ENCODE measurements at regions not wholly inside any gene's neighbourhood (a gene's known extent, or its start where the extent isn't known, plus 50 kb on each side); places are given as distances from the start of the nearest gene placed in this dataset.

DNA sequence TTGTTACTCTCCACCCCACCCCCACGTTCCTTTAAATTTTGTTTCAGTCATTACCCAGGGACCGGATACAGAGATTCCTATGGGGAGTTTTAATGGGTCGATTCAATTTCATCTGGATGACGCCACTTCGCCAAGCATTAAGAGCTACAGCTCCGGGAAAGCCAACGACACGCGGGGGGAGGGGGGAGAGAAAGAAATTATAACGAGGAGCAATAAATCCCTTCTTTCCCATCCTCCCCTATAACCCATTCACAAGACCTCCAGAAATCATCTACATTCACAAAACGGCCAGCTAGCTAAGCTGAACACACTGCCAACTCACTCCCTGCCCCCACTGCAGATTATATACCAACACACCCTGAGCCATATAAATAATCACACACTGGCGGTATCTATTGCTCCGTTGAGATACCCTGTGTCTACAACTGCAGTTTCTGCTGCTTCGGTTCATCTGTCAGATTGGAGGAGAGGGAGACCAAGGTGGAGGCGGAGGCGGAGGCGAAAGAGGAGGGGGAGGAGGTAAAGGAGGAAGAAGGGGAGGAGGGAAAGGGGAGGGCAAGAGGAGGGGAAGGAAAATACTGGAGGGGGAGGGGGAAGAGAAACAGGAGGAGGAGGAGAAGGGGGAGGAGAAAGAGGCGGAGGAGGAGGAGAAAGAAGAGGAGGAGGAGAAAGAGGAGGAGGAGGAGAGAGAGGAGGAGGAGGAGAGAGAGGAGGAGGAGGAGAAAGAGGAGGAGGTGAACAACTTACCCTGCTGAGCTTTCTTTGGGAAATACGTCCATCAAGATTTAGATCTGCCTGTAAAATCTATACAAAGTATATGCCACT is 113.9 kb upstream of the VAMP7 start:
- DNase-seq (ENCODE audit: low spot score), result no peak
- TF ChIP-seq, protein P1, sequence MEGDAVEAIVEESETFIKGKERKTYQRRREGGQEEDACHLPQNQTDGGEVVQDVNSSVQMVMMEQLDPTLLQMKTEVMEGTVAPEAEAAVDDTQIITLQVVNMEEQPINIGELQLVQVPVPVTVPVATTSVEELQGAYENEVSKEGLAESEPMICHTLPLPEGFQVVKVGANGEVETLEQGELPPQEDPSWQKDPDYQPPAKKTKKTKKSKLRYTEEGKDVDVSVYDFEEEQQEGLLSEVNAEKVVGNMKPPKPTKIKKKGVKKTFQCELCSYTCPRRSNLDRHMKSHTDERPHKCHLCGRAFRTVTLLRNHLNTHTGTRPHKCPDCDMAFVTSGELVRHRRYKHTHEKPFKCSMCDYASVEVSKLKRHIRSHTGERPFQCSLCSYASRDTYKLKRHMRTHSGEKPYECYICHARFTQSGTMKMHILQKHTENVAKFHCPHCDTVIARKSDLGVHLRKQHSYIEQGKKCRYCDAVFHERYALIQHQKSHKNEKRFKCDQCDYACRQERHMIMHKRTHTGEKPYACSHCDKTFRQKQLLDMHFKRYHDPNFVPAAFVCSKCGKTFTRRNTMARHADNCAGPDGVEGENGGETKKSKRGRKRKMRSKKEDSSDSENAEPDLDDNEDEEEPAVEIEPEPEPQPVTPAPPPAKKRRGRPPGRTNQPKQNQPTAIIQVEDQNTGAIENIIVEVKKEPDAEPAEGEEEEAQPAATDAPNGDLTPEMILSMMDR (IDR thresholded peaks at IDR 0.05), result no peak
- ATAC-seq (ENCODE audit: low FRiP score), result peak; percentile 76

DNA sequence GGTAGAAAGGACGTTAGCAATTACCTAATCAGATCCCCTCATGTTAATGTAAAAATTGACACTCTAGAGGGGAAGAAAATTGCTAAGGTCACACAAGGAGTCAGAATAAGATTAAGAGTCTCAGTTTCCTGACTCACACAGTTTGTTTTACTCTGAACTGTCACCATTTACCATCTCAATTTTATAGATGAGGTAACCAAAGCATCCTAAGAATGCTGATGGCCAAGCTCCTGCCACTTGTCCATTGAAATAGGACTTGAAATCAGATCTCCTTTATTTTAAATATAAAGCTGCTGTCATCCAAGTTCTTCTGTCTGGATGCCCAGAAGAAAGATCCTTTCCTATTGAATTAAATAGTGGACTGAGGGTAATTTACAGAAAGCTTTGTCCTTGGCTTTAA is 114.8 kb upstream of the VAMP7 start:
- TF ChIP-seq, protein P1 (IDR thresholded peaks at IDR 0.05), result no peak
- ATAC-seq (ENCODE audit: low FRiP score), result no peak
- no peak for DNase-seq (ENCODE audit: low spot score)

DNA sequence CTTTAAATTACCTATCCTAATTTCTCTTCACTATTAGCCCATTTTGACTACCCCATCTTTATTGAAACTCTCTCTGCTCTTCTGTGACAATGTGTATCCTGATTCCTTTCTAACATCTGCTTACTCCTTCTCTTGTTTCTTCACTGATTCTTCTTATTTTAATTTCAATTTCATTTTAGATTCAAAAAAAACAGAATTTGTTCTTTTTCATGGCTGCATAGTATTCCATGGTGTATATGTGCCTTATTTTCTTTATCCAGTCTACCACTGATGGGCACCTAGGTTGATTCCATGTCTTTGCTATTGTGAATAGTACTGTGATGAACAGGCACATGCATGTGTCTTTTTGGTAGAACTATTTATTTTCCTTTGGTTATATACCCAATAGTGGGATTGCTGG is 120.0 kb upstream of the VAMP7 start:
- TF ChIP-seq, protein P1 (IDR thresholded peaks at IDR 0.05), result no peak
- ATAC-seq (ENCODE audit: low FRiP score) (no peak), DNase-seq (ENCODE audit: low spot score) (no peak)

DNA sequence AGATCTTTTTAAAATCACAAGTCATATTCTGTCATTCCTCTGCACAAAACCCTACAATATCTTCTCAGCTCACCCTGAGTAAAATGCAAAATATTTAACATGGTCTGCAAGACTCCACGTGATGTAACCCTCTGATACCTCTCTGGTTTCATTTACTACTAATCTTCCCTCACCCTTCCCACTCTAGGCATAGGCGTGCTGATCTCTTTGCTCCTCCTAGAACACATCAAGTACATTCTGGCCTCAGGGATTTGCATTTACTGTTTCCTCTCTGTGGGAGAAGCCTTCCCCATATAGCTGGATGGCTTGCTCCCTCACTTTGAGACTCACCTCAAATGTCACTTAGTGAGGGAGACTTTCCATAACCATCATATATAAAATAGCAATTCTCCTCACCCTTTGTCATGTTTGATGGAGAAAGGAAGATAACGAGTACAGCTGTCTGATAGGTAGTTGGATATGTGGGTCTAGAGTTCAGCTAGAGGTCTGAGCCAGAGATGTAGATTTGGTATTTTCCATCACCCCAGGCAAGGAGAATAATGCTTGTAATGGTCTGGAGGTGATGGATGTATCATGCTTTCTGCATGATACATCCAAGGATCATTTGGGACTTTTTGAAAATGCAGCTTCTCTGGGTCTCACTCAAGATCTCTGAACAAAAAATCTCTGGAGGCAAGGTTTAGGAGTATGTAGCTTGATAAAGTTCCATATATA is 123.9 kb upstream of the VAMP7 start:
- no peak for ATAC-seq (ENCODE audit: low FRiP score)
- TF ChIP-seq, protein P1 (IDR thresholded peaks at IDR 0.05), result no peak
- DNase-seq (ENCODE audit: low spot score), result no peak

DNA sequence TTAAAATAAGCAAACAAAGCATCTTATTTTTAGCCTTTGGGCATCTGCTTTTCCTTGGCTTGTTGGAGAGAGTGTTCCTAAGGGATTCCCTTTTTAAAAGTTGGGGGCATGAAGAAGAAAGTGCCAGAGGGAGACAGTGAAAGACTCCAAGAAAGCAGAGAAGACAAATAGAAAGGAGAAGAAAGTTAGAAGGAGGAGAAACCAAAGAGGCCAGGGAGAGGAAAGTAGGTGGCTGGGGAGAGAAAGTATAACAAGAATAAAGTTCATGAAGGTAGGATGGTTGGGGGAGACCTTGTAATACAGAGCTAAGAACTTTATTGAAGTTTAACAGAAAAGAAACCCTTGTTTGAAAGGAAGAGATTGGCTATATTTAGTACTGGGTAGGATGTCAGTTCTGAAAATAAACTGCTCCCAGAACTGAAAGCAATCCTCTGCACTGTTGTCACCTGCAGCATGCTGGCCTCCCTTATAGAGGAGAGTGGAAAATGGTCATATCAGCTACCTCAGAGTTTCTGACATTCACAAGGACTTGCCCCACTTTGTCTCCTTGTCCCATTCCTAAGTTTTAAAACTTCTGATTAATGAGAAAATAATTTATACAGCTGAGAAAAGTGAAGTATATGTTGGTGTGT is 125.3 kb upstream of the VAMP7 start:
- no peak for ATAC-seq (ENCODE audit: low FRiP score)
- TF ChIP-seq, protein P1 (IDR thresholded peaks at IDR 0.05), result no peak
- no peak for DNase-seq (ENCODE audit: low spot score)

DNA sequence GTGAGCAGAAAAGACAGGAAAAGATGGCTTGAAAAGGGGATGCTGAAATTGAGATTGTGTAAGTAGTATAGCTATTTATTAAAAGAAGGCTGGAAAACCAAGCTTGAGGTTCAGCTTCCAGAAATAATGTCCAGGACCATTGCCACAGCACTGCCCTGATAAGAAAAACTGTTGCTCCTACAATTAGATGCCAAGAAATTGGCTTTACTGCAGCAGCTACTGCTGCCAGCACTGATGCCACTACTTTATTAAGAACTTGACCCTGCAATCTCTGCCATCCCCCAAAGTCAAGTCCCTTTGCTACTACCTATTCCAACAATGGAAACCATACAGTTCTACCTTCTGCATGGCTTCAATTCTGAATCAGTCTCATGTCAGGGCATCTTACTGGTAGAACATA is 130.0 kb upstream of the VAMP7 start:
- no peak for ATAC-seq (ENCODE audit: low FRiP score)
- TF ChIP-seq, protein P1 (IDR thresholded peaks at IDR 0.05), result no peak
- DNase-seq (ENCODE audit: low spot score), result no peak

Measured in omental fat pad (tissue), 3 donors.